Endothelial cell of umbilical vein (primary cell): ENCODE measurements at regions not wholly inside any gene's neighbourhood (a gene's known extent, or its start where the extent isn't known, plus 50 kb on each side); places are given as distances from the start of the nearest gene placed in this dataset.

Source experiments
- BruUV-seq: library from RNA; stranded (reverse); fragments of 400-500 nt; replicated peaks from 2 replicates; lab custom pipeline; 2021; lab: Mats Ljungman, UMichigan
- CTCF ChIA-PET: fragments of 300-600, 350-600 bp; sonication (Branson Sonifier 250); formaldehyde crosslinking; loops from one replicate; lab custom pipeline; 2021; ENCODE audit warnings: antibody characterized with exemption, inconsistent platforms; lab: Charles Lee
- POLR2A ChIA-PET: fragments of 300-600, 350-600 bp; sonication (Branson Sonifier 250); formaldehyde crosslinking; loops from one replicate; lab custom pipeline; 2021; ENCODE audit warnings: antibody characterized with exemption, inconsistent platforms; lab: Charles Lee
- DNase-seq: peaks from one replicate; pipeline ENCODE4 v3.0.0-alpha.2; 2011; ENCODE audit warnings: low read depth, low spot score
- FAIRE-seq: peaks from 2 replicates; lab custom pipeline; 2011; peaks lifted over from hg19 to GRCh38; lab: Jason Lieb, UNC
- H2AFZ ChIP-seq: 2 replicates; pipeline ENCODE4 v1.6.0; 2012; ENCODE audit warnings: low read depth, low read length, control low read depth, inconsistent platforms
- H3K27ac ChIP-seq: 2 replicates; pipeline ENCODE4 v1.5.1; 2011; ENCODE audit warnings: low read depth, mild to moderate bottlenecking, control low read depth, low read length, moderate library complexity; ENCODE audit not compliant: insufficient read depth
- H3K27me3 ChIP-seq, 2 experiments: 2 replicates each; pipeline versions ENCODE4 v1.6.0 to v1.6.1; 2011; ENCODE audit warnings: low read length in 2 of 2, mixed read lengths in 1 of 2; ENCODE audit not compliant: control insufficient read depth in 2 of 2, insufficient read depth in 2 of 2
- H3K36me3 ChIP-seq, 2 experiments: 2 replicates in 1 of 2; 3 replicates in 1 of 2; pipeline ENCODE4 v1.5.1; 2011; ENCODE audit warnings: low read length in 2 of 2, mild to moderate bottlenecking in 1 of 2, moderate library complexity in 1 of 2; ENCODE audit not compliant: control insufficient read depth in 2 of 2, insufficient read depth in 2 of 2; ENCODE audit errors: extremely low read depth in 1 of 2
- H3K4me1 ChIP-seq: 3 replicates; pipeline ENCODE4 v1.5.1; 2011; ENCODE audit warnings: mild to moderate bottlenecking, low read length; ENCODE audit not compliant: control insufficient read depth, insufficient read depth; ENCODE audit errors: extremely low read depth
- H3K4me2 ChIP-seq: 2 replicates; pipeline ENCODE4 v1.6.1; 2011; ENCODE audit warnings: low read length, control low read depth, mixed read lengths; ENCODE audit not compliant: insufficient read depth
- H3K4me3 ChIP-seq, 3 experiments: fragments of 200-600 bp in 1 of 3; sonication (generic), shearing (Covaris generic) in 1 of 3; replicated peaks in 1 of 3; 2 replicates each; pipeline ENCODE4 v1.5.1; 2011 to 2016; ENCODE audit warnings: control low read depth in 3 of 3, low read length in 3 of 3, mild to moderate bottlenecking in 2 of 3, inconsistent platforms in 1 of 3, low read depth in 1 of 3, moderate library complexity in 1 of 3; ENCODE audit not compliant: insufficient read depth in 1 of 3
- H3K79me2 ChIP-seq: 2 replicates; pipeline ENCODE4 v1.6.0; 2012; ENCODE audit warnings: low read length, inconsistent platforms; ENCODE audit not compliant: control insufficient read depth, insufficient read depth
- H3K9ac ChIP-seq: replicated peaks from 2 replicates; pipeline ENCODE3; 2011; ENCODE audit warnings: low read length, control low read depth; ENCODE audit not compliant: insufficient read depth; ENCODE audit errors: extremely low read depth
- H3K9me1 ChIP-seq: replicated peaks from 3 replicates; pipeline ENCODE4 v1.6.0; 2011; ENCODE audit warnings: mild to moderate bottlenecking, low read length; ENCODE audit not compliant: control insufficient read depth, insufficient read depth; ENCODE audit errors: extremely low read depth
- H3K9me3 ChIP-seq: replicated peaks from 2 replicates; pipeline ENCODE4 v1.5.1; 2012; ENCODE audit warnings: low read length, inconsistent platforms; ENCODE audit not compliant: control insufficient read depth, insufficient read depth
- H4K20me1 ChIP-seq: replicated peaks from 2 replicates; pipeline ENCODE3; 2011; ENCODE audit warnings: mild to moderate bottlenecking, low read length; ENCODE audit not compliant: control insufficient read depth, insufficient read depth; ENCODE audit errors: extremely low read depth
- CTCF ChIP-seq, 2 donors: IDR thresholded peaks; 1 replicate in 1 of 2; 2 replicates in 1 of 2; pipeline ENCODE4 v1.5.1; 2011; ENCODE audit warnings: low read length in 2 of 2, mild to moderate bottlenecking in 2 of 2, moderate library complexity in 2 of 2, control low read depth in 1 of 2, inconsistent platforms in 1 of 2, low read depth in 1 of 2; ENCODE audit not compliant: insufficient read depth in 1 of 2; ENCODE audit errors: extremely low read depth in 1 of 2
- EZH2 ChIP-seq: IDR thresholded peaks from 2 replicates; pipeline ENCODE4 v1.6.1; 2012; ENCODE audit warnings: borderline replicate concordance, low read depth, mild to moderate bottlenecking, moderate library complexity, low read length, inconsistent platforms; ENCODE audit not compliant: severe bottlenecking
- FOS ChIP-seq: IDR thresholded peaks from 2 replicates; pipeline ENCODE4 v1.6.1; 2011; ENCODE audit warnings: mild to moderate bottlenecking, low read length, moderate library complexity, borderline replicate concordance; ENCODE audit not compliant: insufficient read depth
- GATA2 ChIP-seq: IDR thresholded peaks from 2 replicates; pipeline ENCODE4 v1.7.0; 2011; ENCODE audit warnings: low read depth, mild to moderate bottlenecking, moderate library complexity, mixed read lengths, low read length; ENCODE audit not compliant: insufficient read length, insufficient read depth
- JUN ChIP-seq: IDR thresholded peaks from 2 replicates; pipeline ENCODE4 v1.6.1; 2011; ENCODE audit warnings: borderline replicate concordance, low read depth; ENCODE audit not compliant: insufficient read length, insufficient read depth
- MAX ChIP-seq: IDR thresholded peaks from 2 replicates; pipeline ENCODE4 v1.6.1; 2011; ENCODE audit not compliant: insufficient read depth, insufficient read length
- MYC ChIP-seq: IDR thresholded peaks from one replicate; pipeline ENCODE4 v1.6.1; 2011; ENCODE audit warnings: mild to moderate bottlenecking, low read depth, low read length
- POLR2A ChIP-seq: IDR thresholded peaks from 2 replicates; pipeline ENCODE4 v1.6.1; 2012; ENCODE audit warnings: low read depth, mild to moderate bottlenecking, control low read depth, low read length
- POLR2AphosphoS5 ChIP-seq: IDR thresholded peaks from 2 replicates; pipeline ENCODE4 v1.6.1; 2012; ENCODE audit warnings: low read depth, mild to moderate bottlenecking, control low read depth, low read length, moderate library complexity; ENCODE audit not compliant: insufficient read depth
- dilution Hi-C: fragments of 300-500 bp; cut with MboI; formaldehyde crosslinking; loops from one replicate; pipeline ENCODE4 v1.15.0; 2019; ENCODE audit warnings: low sequenced_read_pairs; ENCODE audit not compliant: extremely low pct_ligation_motif_present
- intact Hi-C: fragments of 100-400 bp; cut with micrococcal nuclease; formaldehyde crosslinking; loops from one replicate; pipeline ENCODE4 v1.10.0; 2022

GRCh38 chr13:73462241-73462640 is 403.4 kb downstream of the KLF5 start:
- no peaks in the 10 kb centered on the region for H3K9me1 ChIP-seq
- no peaks in the 10 kb centered on the region for H3K27me3 ChIP-seq
- ChIA-PET POLR2A (no interaction called here), CTCF (interaction anchor here (1.0 kb wide), 1 partner anchor 14 kb away, joined by 3 read pairs; no protein-coding TSS in a partner anchor)
- no peak for FAIRE-seq
- H3K4me1 ChIP-seq, result no peaks in the 10 kb centered on the region
- TF ChIP-seq POLR2A (no peak), EZH2 (no peak), GATA2 (no peak), FOS (no peak)
- dilution Hi-C loops, result no loop called here
- H3K79me2 ChIP-seq, result no peaks in the 10 kb centered on the region
- H3K27ac ChIP-seq, result no peak overlapping the region
- BruUV-seq, result no TSS peak
- intact Hi-C loops, result no loop called here
- H3K4me3 ChIP-seq, result no peak overlapping the region
- H3K9ac ChIP-seq, result no peak overlapping the region
- H4K20me1 ChIP-seq, result no peaks in the 10 kb centered on the region
- H3K4me2 ChIP-seq, result no peak overlapping the region
- H2AFZ ChIP-seq, result no peak overlapping the region
- no peaks in the 10 kb centered on the region for H3K36me3 ChIP-seq
- no peaks in the 10 kb centered on the region for H3K9me3 ChIP-seq
- DNase-seq, result no peak

- no peak for TF ChIP-seq JUN
- no peak for TF ChIP-seq GATA2
- TF ChIP-seq CTCF (IDR thresholded peaks at IDR 0.05; ENCODE audit: extremely low read depth in 1 of 2, insufficient read depth in 1 of 2, low read depth in 1 of 2, low read length in 2 of 2), result no peak
- no peak for TF ChIP-seq POLR2AphosphoS5
- TF ChIP-seq POLR2A, result no peak
- no peak for TF ChIP-seq MYC
- no peak for TF ChIP-seq FOS
- no peak for TF ChIP-seq MAX
- TF ChIP-seq EZH2, result no peak
- Histone ChIP-seq H3K36me3 (no peaks in the 10 kb centered on the region), H3K27me3 (no peaks in the 10 kb centered on the region), H2AFZ (no peak overlapping the region), H3K4me1 (no peaks in the 10 kb centered on the region), H4K20me1 (no peaks in the 10 kb centered on the region), H3K9me1 (no peaks in the 10 kb centered on the region), H3K27ac (no peak overlapping the region), H3K4me2 (no peak overlapping the region), H3K9me3 (no peaks in the 10 kb centered on the region), H3K79me2 (no peaks in the 10 kb centered on the region), H3K9ac (no peak overlapping the region), H3K4me3 (no peak overlapping the region)
- ChIA-PET POLR2A (no interaction called here), CTCF (interaction anchor here (1.5 kb wide), 1 partner anchor 7 kb away, joined by 3 read pairs; no protein-coding TSS in a partner anchor)
- FAIRE-seq, result no peak
- DNase-seq, result no peak
- intact Hi-C loops, result no loop called here
- dilution Hi-C loops, result no loop called here
- no TSS peak for BruUV-seq
These were observed 392.6 kb downstream of the KLF5 start for GRCh38 chr13:73451221-73452029.
